DOHH2 (cell line): ENCODE measurements at regions not wholly inside any gene's neighbourhood (a gene's known extent, or its start where the extent isn't known, plus 50 kb on each side); places are given as distances from the start of the nearest gene placed in this dataset.

Source experiments
- H3F3A ChIP-seq: fragments of 200-600 bp; sonication (generic), shearing (Covaris generic); 2 replicates; pipeline ENCODE4 v1.6.0; 2016; ENCODE audit warnings: antibody characterized with exemption, mild to moderate bottlenecking; ENCODE audit not compliant: control insufficient read depth, insufficient read depth
- H3K27ac ChIP-seq: fragments of 200-600 bp; sonication (generic); 2 replicates; pipeline ENCODE4 v1.5.1; 2014; ENCODE audit warnings: low read depth, mild to moderate bottlenecking, low read length, moderate library complexity
- H3K27me3 ChIP-seq: fragments of 200-600 bp; sonication (generic); 2 replicates; pipeline ENCODE4 v1.6.1; 2014; ENCODE audit warnings: mild to moderate bottlenecking, low read length, mixed read lengths; ENCODE audit not compliant: control insufficient read depth
- H3K36me3 ChIP-seq: fragments of 200-600 bp; sonication (generic); 2 replicates; pipeline ENCODE4 v1.6.1; 2014; ENCODE audit warnings: mild to moderate bottlenecking, low read length, moderate library complexity, mixed read lengths; ENCODE audit not compliant: control insufficient read depth
- H3K4me1 ChIP-seq: fragments of 200-600 bp; sonication (generic); 2 replicates; pipeline ENCODE4 v1.6.1; 2014; ENCODE audit warnings: mild to moderate bottlenecking, low read length, mixed read lengths; ENCODE audit not compliant: control insufficient read depth
- H3K4me2 ChIP-seq: fragments of 200-600 bp; sonication (generic); 2 replicates; pipeline ENCODE4 v1.6.0; 2014; ENCODE audit warnings: mild to moderate bottlenecking, low read length, moderate library complexity
- H3K4me3 ChIP-seq: fragments of 200-600 bp; sonication (generic); 2 replicates; pipeline ENCODE4 v1.5.1; 2014; ENCODE audit warnings: mild to moderate bottlenecking, low read length, mixed read lengths
- H3K79me2 ChIP-seq: fragments of 200-600 bp; sonication (generic); 2 replicates; pipeline ENCODE4 v1.6.1; 2014; ENCODE audit warnings: mild to moderate bottlenecking, low read length, mixed read lengths; ENCODE audit not compliant: control insufficient read depth
- H3K9me2 ChIP-seq: fragments of 200-600 bp; sonication (generic); replicated peaks from 2 replicates; pipeline ENCODE4 v1.6.1; 2014; ENCODE audit warnings: mild to moderate bottlenecking, low read length, mixed read lengths; ENCODE audit not compliant: control insufficient read depth
- H3K9me3 ChIP-seq: fragments of 200-600 bp; sonication (generic); 2 replicates; pipeline ENCODE4 v1.6.1; 2014; ENCODE audit warnings: antibody characterized with exemption, low read length, mixed read lengths; ENCODE audit not compliant: control insufficient read depth, insufficient read depth
- H4K20me1 ChIP-seq: fragments of 200-600 bp; sonication (generic); 2 replicates; pipeline ENCODE4 v1.6.0; 2014; ENCODE audit warnings: low read depth, mild to moderate bottlenecking, antibody characterized with exemption, low read length, moderate library complexity; ENCODE audit not compliant: control insufficient read depth, insufficient read depth
- EZH2phosphoT487 ChIP-seq: fragments of 200-600 bp; sonication (generic); IDR thresholded peaks from 2 replicates; pipeline ENCODE4 v1.6.1; 2017; ENCODE audit warnings: borderline replicate concordance, mild to moderate bottlenecking, antibody characterized with exemption, low read length, moderate library complexity, mixed read lengths
- TF ChIP-seq, protein P1 (sequence below): fragments of 200-600 bp; sonication (generic); IDR thresholded peaks from one replicate; pipeline ENCODE4 v1.5.1; 2014; ENCODE audit warnings: antibody characterized with exemption, mild to moderate bottlenecking, low read depth, low read length; ENCODE audit not compliant: poor library complexity, severe bottlenecking

DNA sequence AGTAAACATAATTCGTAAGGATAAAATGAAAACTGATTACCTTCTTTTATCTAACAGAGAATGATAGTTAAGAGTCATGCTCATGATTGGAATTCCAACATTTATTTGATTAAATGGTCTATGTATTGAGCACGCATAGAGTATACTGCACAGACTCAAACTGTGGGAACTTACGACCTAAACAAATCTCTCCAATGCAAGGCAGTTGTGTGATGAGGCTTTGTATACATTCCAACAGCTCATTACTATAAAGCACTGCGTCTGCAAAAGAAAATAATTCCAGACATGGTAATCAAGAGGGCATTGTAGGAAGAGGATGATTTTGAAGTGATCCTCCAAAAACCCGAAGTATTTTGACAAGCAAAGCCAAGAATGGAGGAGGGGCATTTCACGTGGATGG is 169.5 kb downstream of the NUFIP1 start:
- Histone ChIP-seq H4K20me1 (no peaks in the 10 kb centered on the region), H3K27me3 (no peaks in the 10 kb centered on the region), H3K36me3 (no peaks in the 10 kb centered on the region), H3K27ac (no peak overlapping the region), H3K4me1 (no peaks in the 10 kb centered on the region), H3K4me2 (no peak overlapping the region), H3F3A (no peaks in the 10 kb centered on the region), H3K9me2 (no peaks in the 10 kb centered on the region), H3K4me3 (no peak overlapping the region), H3K9me3 (no peaks in the 10 kb centered on the region), H3K79me2 (no peaks in the 10 kb centered on the region)
- TF ChIP-seq, protein P1, sequence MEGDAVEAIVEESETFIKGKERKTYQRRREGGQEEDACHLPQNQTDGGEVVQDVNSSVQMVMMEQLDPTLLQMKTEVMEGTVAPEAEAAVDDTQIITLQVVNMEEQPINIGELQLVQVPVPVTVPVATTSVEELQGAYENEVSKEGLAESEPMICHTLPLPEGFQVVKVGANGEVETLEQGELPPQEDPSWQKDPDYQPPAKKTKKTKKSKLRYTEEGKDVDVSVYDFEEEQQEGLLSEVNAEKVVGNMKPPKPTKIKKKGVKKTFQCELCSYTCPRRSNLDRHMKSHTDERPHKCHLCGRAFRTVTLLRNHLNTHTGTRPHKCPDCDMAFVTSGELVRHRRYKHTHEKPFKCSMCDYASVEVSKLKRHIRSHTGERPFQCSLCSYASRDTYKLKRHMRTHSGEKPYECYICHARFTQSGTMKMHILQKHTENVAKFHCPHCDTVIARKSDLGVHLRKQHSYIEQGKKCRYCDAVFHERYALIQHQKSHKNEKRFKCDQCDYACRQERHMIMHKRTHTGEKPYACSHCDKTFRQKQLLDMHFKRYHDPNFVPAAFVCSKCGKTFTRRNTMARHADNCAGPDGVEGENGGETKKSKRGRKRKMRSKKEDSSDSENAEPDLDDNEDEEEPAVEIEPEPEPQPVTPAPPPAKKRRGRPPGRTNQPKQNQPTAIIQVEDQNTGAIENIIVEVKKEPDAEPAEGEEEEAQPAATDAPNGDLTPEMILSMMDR = no peak
- TF ChIP-seq EZH2phosphoT487 = no peak

DNA sequence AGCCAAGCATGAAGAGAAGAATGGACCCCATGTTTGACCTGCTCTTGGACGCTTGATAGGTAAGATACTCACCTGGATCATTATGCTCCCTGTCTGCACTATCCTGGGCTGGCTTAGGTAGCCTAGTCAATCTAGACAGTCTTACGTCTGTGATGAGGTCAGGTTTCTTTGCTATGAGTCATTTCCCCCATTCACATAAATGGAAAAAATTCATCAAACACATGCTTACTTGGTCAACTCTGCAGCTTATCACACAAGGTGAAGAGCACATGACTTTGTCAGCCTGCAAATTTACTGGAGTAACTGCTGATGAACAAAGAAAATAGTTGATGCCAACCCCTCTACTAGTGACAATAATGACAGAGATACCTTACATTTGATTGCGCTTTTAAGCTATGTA is 170.0 kb downstream of the NUFIP1 start:
- Histone ChIP-seq H3K27me3 (no peaks in the 10 kb centered on the region), H4K20me1 (no peaks in the 10 kb centered on the region), H3K9me3 (no peaks in the 10 kb centered on the region), H3K36me3 (no peaks in the 10 kb centered on the region), H3K4me1 (no peaks in the 10 kb centered on the region), H3F3A (no peaks in the 10 kb centered on the region), H3K4me2 (no peak overlapping the region), H3K9me2 (no peaks in the 10 kb centered on the region), H3K4me3 (no peak overlapping the region), H3K79me2 (no peaks in the 10 kb centered on the region), H3K27ac (no peak overlapping the region)
- no peak for TF ChIP-seq EZH2phosphoT487
- TF ChIP-seq, protein P1 = no peak

DNA sequence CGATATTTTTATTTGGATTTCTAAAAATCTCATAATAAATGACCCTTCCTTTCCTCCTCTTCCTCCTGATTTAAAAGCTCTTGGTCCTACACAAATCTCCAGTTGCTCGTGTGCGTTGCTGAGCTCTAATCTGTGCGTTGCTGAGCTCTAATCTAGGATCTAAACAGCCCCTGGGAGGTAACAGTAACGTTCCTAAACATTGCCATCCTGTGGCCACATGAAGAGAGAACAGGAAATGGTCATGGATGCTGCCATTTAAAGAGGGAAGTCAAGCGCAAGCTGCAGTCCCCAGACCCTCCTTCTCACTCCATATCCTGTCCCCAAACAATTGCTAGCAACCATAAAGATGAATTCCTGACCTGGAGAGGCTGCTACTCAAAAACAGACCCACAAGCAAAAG is 170.8 kb downstream of the NUFIP1 start:
- Histone ChIP-seq H3K27ac (no peak overlapping the region), H3K27me3 (no peaks in the 10 kb centered on the region)
- TF ChIP-seq EZH2phosphoT487 = no peak
- TF ChIP-seq, protein P1 = no peak

DNA sequence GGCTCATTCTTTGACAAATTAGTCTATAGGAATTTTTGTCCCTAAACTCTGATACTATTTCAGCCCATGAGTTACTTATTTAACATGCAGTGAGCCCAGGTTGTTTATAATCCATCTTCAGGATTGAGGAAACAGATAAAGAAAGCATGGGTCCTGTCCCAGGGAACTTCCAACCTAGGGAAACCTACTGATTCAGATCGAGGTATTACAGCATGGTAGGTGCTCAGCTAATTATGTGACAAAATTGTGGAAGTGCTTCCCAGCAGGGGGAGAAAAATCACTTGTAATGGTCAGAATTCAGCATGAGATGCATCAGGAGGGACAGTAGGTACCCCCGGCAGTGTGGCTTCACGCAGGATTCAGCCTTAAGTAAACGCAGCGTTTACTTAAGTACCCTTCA is 171.3 kb downstream of the NUFIP1 start:
- TF ChIP-seq, protein P1 = no peak
- no peak for TF ChIP-seq EZH2phosphoT487
- no peak overlapping the region for H3K27ac ChIP-seq
- H3K4me3 ChIP-seq = no peak overlapping the region
- H3K9me2 ChIP-seq = no peaks in the 10 kb centered on the region
- H3K79me2 ChIP-seq = no peaks in the 10 kb centered on the region
- H3K36me3 ChIP-seq = no peaks in the 10 kb centered on the region
- H4K20me1 ChIP-seq = no peaks in the 10 kb centered on the region
- no peaks in the 10 kb centered on the region for H3K9me3 ChIP-seq
- no peaks in the 10 kb centered on the region for H3F3A ChIP-seq
- no peaks in the 10 kb centered on the region for H3K27me3 ChIP-seq
- H3K4me2 ChIP-seq = no peak overlapping the region
- no peaks in the 10 kb centered on the region for H3K4me1 ChIP-seq

More for the DNA sequence above, 170.8 kb downstream of the NUFIP1 start:
- Histone ChIP-seq H4K20me1 (no peaks in the 10 kb centered on the region), H3K4me1 (no peaks in the 10 kb centered on the region), H3F3A (no peaks in the 10 kb centered on the region), H3K9me3 (no peaks in the 10 kb centered on the region), H3K9me2 (no peaks in the 10 kb centered on the region), H3K79me2 (no peaks in the 10 kb centered on the region), H3K4me3 (no peak overlapping the region), H3K4me2 (no peak overlapping the region), H3K36me3 (no peaks in the 10 kb centered on the region)
